GM10266 (cell line): ENCODE measurements at regions not wholly inside any gene's neighbourhood (a gene's known extent, or its start where the extent isn't known, plus 50 kb on each side); places are given as distances from the start of the nearest gene placed in this dataset.

Experiments used
- DNase-seq: peaks from one replicate; pipeline ENCODE4 v3.0.0; 2012; ENCODE audit errors: extremely low spot score
- CTCF ChIP-seq: IDR thresholded peaks from 2 replicates; pipeline ENCODE4 v1.5.1; 2012; ENCODE audit warnings: mild to moderate bottlenecking, low read depth; ENCODE audit not compliant: control insufficient read depth, insufficient read depth; ENCODE audit errors: missing control alignments

- TF ChIP-seq CTCF, result no peak
- no peak for DNase-seq
Measured at GRCh38 chr3:118101891-118102290, 932.8 kb downstream of the IGSF11 start.

DNA sequence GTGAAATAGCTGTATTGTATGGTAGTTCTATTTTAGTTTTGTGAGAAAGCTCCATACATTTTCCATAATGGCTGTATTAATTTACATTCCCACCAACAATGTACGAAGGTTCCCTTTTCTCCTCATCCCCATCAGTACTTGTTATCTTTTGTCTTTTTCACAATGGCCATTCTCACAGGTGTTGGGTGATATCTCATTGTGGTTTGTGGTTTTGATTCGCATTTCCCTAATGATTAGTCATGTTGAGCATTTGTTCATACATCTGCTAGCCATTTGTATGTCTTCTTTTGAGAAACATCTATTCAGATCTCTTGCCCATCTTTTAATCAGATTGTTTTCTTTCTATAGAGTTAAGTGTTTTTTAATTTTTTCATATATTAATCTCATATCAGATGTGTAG is 931.9 kb downstream of the IGSF11 start:
- no peak for TF ChIP-seq CTCF
- DNase-seq, result no peak

- TF ChIP-seq CTCF, result no peak
- DNase-seq, result no peak
Measured at GRCh38 chr3:118108201-118108600, 926.4 kb downstream of the IGSF11 start.

- no peak for DNase-seq
- no peak for TF ChIP-seq CTCF
Measured at GRCh38 chr3:118108769-118109168, 925.9 kb downstream of the IGSF11 start.

DNA sequence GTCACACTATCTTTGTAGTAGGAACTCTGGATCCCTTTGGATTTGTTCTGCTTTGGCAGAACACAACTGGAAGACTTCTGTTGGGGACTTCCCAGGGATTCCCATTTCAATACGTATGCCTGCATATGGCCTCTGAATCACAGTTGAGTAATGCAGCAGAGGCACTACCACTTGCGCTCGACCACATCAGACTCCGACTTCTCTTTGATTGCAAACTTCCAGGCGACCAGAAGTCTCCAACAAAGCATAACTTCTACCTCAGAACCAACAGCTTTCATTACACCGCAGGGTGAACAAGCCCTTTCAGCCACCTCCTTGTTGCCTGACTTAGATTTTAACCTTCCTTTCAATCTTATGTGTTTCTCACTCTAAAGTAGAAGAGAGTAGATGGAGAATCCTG is 924.4 kb downstream of the IGSF11 start:
- no peak for TF ChIP-seq CTCF
- no peak for DNase-seq

DNA sequence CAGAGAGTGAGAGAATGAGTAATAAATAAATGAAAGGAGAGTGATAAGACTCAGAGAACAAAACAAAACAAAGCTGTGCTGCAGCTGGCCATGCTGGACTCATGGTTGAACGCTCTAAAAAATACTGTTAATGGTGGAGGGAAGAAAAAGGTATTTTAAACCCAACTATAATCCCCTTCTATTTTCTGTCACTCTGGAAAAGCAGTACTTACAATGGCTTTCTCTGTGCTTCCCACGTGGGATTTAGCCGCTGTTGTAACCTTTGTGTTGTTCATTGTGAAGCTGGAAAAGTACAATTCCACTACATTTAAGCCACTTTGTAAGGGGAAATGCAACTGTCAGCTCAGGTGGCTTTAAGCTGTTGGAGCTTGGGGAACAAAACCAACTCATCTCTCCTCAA is 917.7 kb downstream of the IGSF11 start:
- TF ChIP-seq CTCF, result no peak
- no peak for DNase-seq

- no peak for TF ChIP-seq CTCF
- no peak for DNase-seq
Measured at GRCh38 chr3:118126751-118127150, 907.9 kb downstream of the IGSF11 start.

DNA sequence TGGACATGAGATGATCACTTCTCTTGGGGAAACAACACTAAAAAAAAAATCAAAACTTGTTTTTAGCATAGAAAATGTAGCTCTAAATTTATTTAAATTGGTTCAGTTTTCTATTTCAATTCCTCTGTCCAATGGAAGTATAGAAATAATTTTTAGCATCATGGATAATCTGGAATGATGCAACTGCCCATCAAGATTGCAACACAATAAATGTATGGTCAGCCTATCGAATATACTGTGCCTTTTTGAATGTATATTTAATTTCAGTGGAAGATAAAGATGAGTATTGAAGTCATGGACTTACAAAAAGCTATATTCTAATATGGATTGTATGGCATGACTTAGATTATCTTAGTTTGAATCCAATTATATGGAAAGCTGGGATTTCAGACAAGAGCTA is 906.7 kb downstream of the IGSF11 start:
- TF ChIP-seq CTCF, result no peak
- DNase-seq, result no peak
